ENCODE measurements at regions not wholly inside any gene's neighbourhood (a gene's known extent, or its start where the extent isn't known, plus 50 kb on each side); places are given as distances from the start of the nearest gene placed in this dataset.

DNA sequence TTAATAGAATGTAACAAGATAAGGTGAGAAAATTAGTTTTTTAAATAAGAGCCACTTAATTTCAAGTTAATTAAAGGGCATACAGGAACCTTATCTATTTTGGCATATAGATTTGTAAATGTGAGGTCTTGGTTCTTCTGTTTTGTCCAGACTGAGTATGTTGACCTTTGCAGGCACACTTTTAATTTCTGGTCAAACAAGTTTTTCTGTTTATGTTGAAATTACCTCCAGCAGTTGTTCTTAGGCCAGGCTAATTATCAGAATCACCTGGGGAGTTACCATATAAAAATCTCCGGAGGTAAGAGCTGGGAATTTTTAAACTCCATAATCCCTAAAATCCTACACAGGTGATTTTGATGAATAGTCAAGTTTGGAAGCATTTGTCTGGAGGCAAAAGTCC lies 227.4 kb upstream of the ANKRD50 start:
- TF ChIP-seq EZH2 (IDR thresholded peaks at IDR 0.05) (no peak), FOXP2 (optimal IDR thresholded peaks at IDR 0.05; ENCODE audit: control extremely low read depth, extremely low read length, insufficient read depth) (no peak)
